NCI-H1694 treated with DMSO at 0.1 percent for 48 hours (cell line): ENCODE measurements at regions not wholly inside any gene's neighbourhood (a gene's known extent, or its start where the extent isn't known, plus 50 kb on each side); places are given as distances from the start of the nearest gene placed in this dataset.

Source experiments
- DNase-seq: peaks from one replicate; lab custom pipeline; 2025; lab: John Stamatoyannopoulos, UW

DNA sequence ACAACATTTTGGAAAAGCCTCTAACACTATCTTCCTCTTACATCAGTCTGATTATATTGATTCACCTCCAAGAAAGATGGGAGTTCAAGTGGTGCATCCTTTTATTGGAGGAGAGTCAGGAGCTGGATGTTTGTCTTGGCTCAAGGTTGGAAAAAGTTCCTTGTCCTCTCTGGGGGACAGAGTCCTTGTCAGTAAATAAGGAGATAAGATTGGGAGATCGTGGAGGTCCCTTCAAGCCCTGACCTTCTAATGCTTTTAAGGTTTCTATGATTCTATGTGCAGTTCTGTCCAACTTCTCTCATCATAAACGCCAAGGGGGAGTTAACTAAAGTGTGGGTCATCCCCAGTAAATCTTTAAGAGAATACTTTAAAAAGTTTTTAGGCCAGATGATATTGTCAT, 60.9 kb upstream of the CCBE1 start:
- DNase-seq, result no peak

DNA sequence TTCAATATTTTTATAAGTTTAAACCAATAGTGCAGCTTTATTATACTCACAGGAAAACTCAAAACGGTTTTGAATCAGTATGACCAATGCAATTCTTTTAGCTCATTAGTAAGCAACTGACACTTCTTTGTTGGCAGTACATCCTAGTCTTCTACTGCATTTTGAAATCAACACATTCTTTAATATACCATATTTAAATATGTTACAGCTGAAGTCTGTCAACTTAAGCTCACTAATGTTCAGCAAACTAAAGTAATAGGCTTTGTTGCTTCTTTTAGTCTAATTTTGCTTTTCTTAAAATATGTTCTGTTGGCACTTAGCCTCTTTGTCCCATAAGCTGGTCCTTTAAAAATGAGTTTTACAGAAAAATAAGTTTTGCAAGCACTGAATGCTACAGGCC, 55.4 kb upstream of the CCBE1 start:
- no peak for DNase-seq

DNA sequence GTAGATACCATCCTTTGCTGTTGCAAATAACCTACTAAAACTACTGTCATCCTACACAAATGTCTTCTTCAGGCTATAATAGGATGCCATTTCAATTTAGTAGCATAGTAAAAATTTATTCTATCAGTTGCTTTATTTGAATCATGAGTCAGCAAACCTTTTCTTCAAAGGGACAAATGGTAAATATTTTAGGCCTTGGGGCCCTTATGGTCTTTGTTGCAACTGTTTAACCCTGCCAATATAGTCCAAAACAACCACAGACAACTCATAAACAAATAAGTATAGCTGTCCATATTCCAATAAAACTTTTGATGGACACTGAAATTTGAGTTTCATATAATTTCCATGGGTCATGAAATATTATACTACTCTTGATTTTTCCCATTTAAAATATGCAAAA, 54.0 kb upstream of the CCBE1 start:
- DNase-seq, result no peak

DNA sequence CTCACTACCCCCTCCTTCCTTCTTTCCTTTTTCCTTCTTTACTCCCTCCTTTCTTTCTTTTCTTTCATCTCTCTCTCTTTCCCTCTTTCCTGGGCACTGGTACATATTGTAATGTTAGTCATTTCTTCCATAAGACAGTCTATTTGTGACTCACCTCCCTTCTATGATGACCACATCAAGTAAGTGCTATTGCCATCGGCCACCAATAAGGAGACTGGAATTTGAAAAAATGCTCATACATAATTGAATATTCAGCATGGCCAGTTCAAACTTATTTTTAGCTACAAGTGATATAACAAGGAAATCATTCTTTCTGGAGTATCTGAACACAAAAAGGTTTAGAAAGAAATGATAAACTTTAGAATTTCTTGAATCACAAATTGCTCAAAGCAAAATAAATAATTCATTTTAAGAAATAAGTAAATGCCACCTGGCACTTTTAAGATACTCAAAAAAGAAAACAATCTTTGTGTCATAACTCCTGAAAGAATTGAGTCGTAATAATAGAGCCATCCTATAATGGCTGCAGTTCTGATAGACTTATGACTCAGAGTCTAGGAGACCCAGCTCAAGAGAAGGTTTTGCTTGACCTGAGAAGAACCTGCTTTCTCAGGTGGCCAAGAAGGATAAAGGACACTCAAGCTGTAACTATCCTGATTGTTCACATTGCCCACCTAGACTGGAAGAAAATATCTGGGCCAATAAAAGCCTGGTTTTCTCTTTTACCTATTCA, 51.6 kb upstream of the CCBE1 start:
- no peak for DNase-seq
